Thoracic aorta (tissue), 2 donors: ENCODE measurements at regions not wholly inside any gene's neighbourhood (a gene's known extent, or its start where the extent isn't known, plus 50 kb on each side); places are given as distances from the start of the nearest gene placed in this dataset.

Source experiments
- ATAC-seq: fragments of 150-250 bp; one replicate; pipeline ENCODE4 v1.8.0; 2017; ENCODE audit warnings: low read depth; ENCODE audit not compliant: insufficient number of reproducible peaks, low FRiP score
- DNase-seq: peaks from one replicate; pipeline ENCODE4 v3.0.0-alpha.2; 2020; ENCODE audit warnings: low spot score
- H3K27ac ChIP-seq, 2 donors: fragments of 200-600 bp; sonication (generic); 1 replicate in 1 of 2; 2 replicates in 1 of 2; pipeline ENCODE4 v1.5.1; 2016; ENCODE audit warnings: mild to moderate bottlenecking in 2 of 2, moderate library complexity in 2 of 2
- H3K27me3 ChIP-seq: fragments of 200-600 bp; sonication (generic); replicated peaks from 2 replicates; pipeline ENCODE4 v1.6.0; 2016; ENCODE audit warnings: mild to moderate bottlenecking; ENCODE audit not compliant: insufficient read depth
- H3K36me3 ChIP-seq: fragments of 200-600 bp; sonication (generic); one replicate; pipeline ENCODE4 v1.5.1; 2016
- H3K4me1 ChIP-seq, 2 donors: fragments of 200-600 bp; sonication (generic); 1 replicate in 1 of 2; 2 replicates in 1 of 2; pipeline versions ENCODE4 v1.5.1 to v1.6.0; 2016; ENCODE audit warnings: low read depth in 2 of 2, mild to moderate bottlenecking in 1 of 2; ENCODE audit not compliant: control insufficient read depth in 1 of 2
- H3K4me3 ChIP-seq: fragments of 200-600 bp; sonication (generic); 2 replicates; pipeline ENCODE4 v1.5.1; 2016; ENCODE audit warnings: mild to moderate bottlenecking
- H3K9me3 ChIP-seq: fragments of 200-600 bp; sonication (generic); 2 replicates; pipeline ENCODE4 v1.5.1; 2016
- TF ChIP-seq, protein P1 (sequence below): fragments of 200-600 bp; sonication (generic); IDR thresholded peaks from one replicate; pipeline ENCODE4 v1.5.1; 2019; ENCODE audit warnings: antibody characterized with exemption

DNA sequence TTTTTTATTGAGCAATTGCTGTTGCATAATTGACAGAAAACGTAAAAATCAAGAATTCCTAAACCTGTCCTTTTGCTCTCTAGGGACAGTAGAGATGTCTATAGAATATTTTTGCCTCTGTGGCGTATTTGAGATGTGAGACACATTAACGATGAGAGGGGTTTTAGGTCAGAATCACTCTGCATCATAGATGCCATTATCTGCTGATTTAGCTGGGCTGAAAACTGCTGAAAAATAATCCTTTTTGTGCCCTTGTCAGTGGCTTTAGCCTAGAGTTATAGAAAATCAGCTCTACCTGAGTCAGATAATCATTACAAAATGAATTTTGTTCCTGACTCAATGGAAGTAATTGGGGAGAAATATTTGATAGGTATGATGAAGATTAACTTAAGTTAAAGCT is 767.8 kb upstream of the TENM3 start:
- no peak for ATAC-seq

DNA sequence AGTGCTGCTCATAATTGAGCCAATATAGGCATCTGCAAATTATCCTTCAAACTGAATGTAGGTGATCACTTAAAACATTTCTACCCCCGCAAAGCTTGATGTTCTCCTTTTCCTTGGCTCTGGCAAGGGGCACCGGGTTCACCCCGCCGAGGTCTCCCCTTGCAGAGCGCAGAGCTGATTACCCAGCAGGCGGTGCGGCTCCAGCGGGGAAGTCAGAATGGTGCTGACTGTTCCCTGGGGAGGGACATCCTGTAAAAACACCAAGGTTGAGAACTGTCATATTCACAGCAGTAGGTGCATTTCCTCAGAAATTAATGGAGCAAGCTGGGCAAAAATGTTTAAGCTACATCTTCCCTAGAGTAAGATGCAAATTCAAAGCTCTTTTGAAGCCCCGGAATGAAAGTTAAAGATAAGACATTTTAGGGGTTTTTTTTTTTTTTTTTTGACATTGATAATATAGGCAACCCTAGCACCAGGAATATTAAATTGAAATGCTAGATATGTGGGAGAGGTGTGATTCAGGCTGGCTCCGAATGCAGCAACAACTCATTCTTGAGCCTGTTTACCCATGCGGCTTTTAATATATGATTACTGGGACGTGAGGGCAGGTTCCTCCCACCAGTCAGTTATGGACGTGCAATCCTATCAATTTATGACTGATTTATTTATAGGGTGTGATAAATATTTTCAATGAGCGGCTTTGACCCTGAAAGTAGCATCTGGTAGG is 767.3 kb upstream of the TENM3 start:
- H3K36me3 ChIP-seq: no peaks in the 10 kb centered on the region
- no peak for ATAC-seq
- TF ChIP-seq, protein P1, sequence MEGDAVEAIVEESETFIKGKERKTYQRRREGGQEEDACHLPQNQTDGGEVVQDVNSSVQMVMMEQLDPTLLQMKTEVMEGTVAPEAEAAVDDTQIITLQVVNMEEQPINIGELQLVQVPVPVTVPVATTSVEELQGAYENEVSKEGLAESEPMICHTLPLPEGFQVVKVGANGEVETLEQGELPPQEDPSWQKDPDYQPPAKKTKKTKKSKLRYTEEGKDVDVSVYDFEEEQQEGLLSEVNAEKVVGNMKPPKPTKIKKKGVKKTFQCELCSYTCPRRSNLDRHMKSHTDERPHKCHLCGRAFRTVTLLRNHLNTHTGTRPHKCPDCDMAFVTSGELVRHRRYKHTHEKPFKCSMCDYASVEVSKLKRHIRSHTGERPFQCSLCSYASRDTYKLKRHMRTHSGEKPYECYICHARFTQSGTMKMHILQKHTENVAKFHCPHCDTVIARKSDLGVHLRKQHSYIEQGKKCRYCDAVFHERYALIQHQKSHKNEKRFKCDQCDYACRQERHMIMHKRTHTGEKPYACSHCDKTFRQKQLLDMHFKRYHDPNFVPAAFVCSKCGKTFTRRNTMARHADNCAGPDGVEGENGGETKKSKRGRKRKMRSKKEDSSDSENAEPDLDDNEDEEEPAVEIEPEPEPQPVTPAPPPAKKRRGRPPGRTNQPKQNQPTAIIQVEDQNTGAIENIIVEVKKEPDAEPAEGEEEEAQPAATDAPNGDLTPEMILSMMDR: no peak
- H3K9me3 ChIP-seq: no peaks in the 10 kb centered on the region
- H3K4me1 ChIP-seq: no peaks in the 10 kb centered on the region
- H3K27ac ChIP-seq: no peak overlapping the region
- no peaks in the 10 kb centered on the region for H3K27me3 ChIP-seq
- H3K4me3 ChIP-seq: no peak overlapping the region
- DNase-seq: no peak

More for the DNA sequence above, 767.8 kb upstream of the TENM3 start:
- H3K4me3 ChIP-seq: no peak overlapping the region
- H3K36me3 ChIP-seq: no peaks in the 10 kb centered on the region
- TF ChIP-seq, protein P1: no peak
- no peak overlapping the region for H3K27ac ChIP-seq
- no peaks in the 10 kb centered on the region for H3K9me3 ChIP-seq
- no peaks in the 10 kb centered on the region for H3K4me1 ChIP-seq
- no peak for DNase-seq
- H3K27me3 ChIP-seq: no peaks in the 10 kb centered on the region

DNA sequence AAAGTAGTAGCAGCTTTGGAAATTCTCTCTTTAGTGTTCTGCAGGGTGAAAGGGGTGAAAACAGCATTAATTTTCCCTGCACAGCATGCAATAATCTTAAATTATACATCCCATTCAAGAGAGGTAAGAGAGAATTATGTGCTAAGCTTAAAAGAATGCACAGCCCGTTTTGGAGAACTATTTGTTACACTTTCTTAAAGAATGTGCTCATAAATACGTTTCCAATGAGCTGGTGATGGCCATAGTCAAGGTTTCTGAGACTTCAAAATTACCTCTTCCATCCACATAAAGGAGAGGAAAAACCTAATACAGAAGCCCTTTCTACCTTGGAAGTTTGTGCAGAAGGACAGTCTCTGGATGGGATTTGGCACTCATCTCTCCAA is 766.7 kb upstream of the TENM3 start:
- TF ChIP-seq, protein P1: no peak
- no peaks in the 10 kb centered on the region for H3K4me1 ChIP-seq
- H3K4me3 ChIP-seq: no peak overlapping the region
- DNase-seq: no peak
- H3K9me3 ChIP-seq: no peaks in the 10 kb centered on the region
- no peaks in the 10 kb centered on the region for H3K36me3 ChIP-seq
- ATAC-seq: no peak
- H3K27me3 ChIP-seq: no peaks in the 10 kb centered on the region
- H3K27ac ChIP-seq: no peak overlapping the region

DNA sequence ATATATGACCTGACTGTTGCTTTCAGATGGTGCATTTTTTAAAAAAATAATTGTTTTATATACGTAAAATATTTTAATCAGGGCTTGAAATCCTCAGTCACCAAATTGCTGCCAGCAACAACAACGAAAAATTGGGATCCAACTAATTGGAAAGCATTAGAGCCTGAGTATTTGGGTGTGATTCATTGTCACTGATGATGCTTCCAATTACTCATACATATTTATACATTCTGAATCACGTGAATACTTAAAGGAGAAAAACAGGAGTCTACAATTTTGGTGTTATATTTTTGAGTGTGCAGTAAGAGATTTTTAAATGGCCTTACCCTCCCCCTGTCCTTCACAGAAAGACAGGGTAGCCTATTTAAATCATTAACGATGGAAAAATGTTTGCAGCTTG is 765.6 kb upstream of the TENM3 start:
- Histone ChIP-seq H3K27me3 (no peaks in the 10 kb centered on the region), H3K36me3 (no peaks in the 10 kb centered on the region), H3K27ac (no peak overlapping the region), H3K4me3 (no peak overlapping the region), H3K4me1 (no peaks in the 10 kb centered on the region), H3K9me3 (no peaks in the 10 kb centered on the region)
- ATAC-seq (no peak), DNase-seq (no peak)
- TF ChIP-seq, protein P1: no peak

DNA sequence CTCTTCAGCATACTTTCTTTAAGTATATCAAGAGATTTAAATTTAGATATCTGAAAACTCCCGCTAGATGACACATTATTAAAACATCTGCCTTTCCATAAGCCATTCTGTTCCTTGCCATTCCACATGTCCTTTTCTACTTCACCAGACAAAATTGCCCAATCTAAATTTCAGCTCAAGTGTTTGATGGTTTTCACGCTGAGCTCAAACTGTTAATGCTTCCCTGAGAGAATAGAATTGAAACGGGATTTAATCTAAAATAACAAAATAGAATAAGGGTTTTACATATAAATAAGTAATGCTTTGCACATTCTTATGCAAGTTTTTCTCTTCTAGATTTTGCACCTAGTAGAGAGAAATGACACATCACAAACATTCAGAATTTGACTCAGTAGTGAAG is 764.5 kb upstream of the TENM3 start:
- H3K27ac ChIP-seq: no peak overlapping the region
- DNase-seq (no peak), ATAC-seq (no peak)
- no peak overlapping the region for H3K4me3 ChIP-seq
- no peaks in the 10 kb centered on the region for H3K4me1 ChIP-seq
- no peaks in the 10 kb centered on the region for H3K27me3 ChIP-seq
- TF ChIP-seq, protein P1: no peak
- H3K9me3 ChIP-seq: no peaks in the 10 kb centered on the region
- no peaks in the 10 kb centered on the region for H3K36me3 ChIP-seq
